Ascending aorta (tissue), 2 donors: ENCODE measurements at regions not wholly inside any gene's neighbourhood (a gene's known extent, or its start where the extent isn't known, plus 50 kb on each side); places are given as distances from the start of the nearest gene placed in this dataset.

Source experiments
- DNase-seq, 2 donors: peaks; one replicate each; pipeline ENCODE4 v3.0.0-alpha.2; 2019; ENCODE audit warnings: low spot score in 2 of 2
- H3K27ac ChIP-seq, 2 donors: fragments of 200-600 bp; sonication (generic); one replicate each; pipeline ENCODE4 v1.5.1; 2016 to 2017; ENCODE audit warnings: mild to moderate bottlenecking in 1 of 2
- H3K27me3 ChIP-seq: fragments of 200-600 bp; sonication (generic); one replicate; pipeline ENCODE4 v1.5.1; 2017
- H3K36me3 ChIP-seq, 2 donors: fragments of 200-600 bp; sonication (generic); one replicate each; pipeline ENCODE4 v1.5.1; 2016
- H3K4me1 ChIP-seq, 2 donors: fragments of 200-600 bp; sonication (generic); one replicate each; pipeline ENCODE4 v1.5.1; 2016 to 2017; ENCODE audit warnings: mild to moderate bottlenecking in 1 of 2
- H3K4me3 ChIP-seq, 2 donors: fragments of 200-600 bp; sonication (generic); one replicate each; pipeline ENCODE4 v1.5.1; 2016 to 2017; ENCODE audit warnings: mild to moderate bottlenecking in 1 of 2
- H3K9me3 ChIP-seq, 2 donors: fragments of 200-600 bp; sonication (generic); one replicate each; pipeline ENCODE4 v1.5.1; 2016
- CTCF ChIP-seq, 3 experiments: fragments of 200-600 bp in 2 of 3; fragments of 450-650 bp in 1 of 3; sonication (generic) in 2 of 3; IDR thresholded peaks; one replicate each; pipeline ENCODE4 v1.5.1; 2016 to 2019; ENCODE audit warnings: antibody characterized with exemption in 3 of 3, mild to moderate bottlenecking in 1 of 3, moderate library complexity in 1 of 3
- intact Hi-C: fragments of 100-400 bp; cut with DNase I; formaldehyde crosslinking; loops from one replicate; pipeline ENCODE4 v1.15.1; 2023

- Histone ChIP-seq H3K9me3 (no peaks in the 10 kb centered on the region), H3K27me3 (no peaks in the 10 kb centered on the region), H3K4me3 (no peak overlapping the region), H3K36me3 (no peaks in the 10 kb centered on the region), H3K4me1 (peaks cover 0 to 4% of the 10 kb centered on the region in 2 donors), H3K27ac (no peak overlapping the region)
- no peak for DNase-seq
- TF ChIP-seq CTCF (IDR thresholded peaks at IDR 0.05), result no peak
- intact Hi-C loops, result no loop called here
Observed at GRCh38 chr1:185368913-185369491, 52.0 kb upstream of the IVNS1ABP start.

GRCh38 chr1:185368313-185368855 lies 51.3 kb upstream of the IVNS1ABP start:
- Histone ChIP-seq H3K27me3 (no peaks in the 10 kb centered on the region), H3K4me1 (peaks cover 0 to 4% of the 10 kb centered on the region in 2 donors), H3K27ac (no peak overlapping the region), H3K36me3 (no peaks in the 10 kb centered on the region), H3K4me3 (no peak overlapping the region), H3K9me3 (no peaks in the 10 kb centered on the region)
- TF ChIP-seq CTCF (IDR thresholded peaks at IDR 0.05), result no peak
- intact Hi-C loops, result no loop called here
- no peak for DNase-seq

- H3K36me3 ChIP-seq, result no peaks in the 10 kb centered on the region
Observed at GRCh38 chr1:185367218-185367617, 50.2 kb upstream of the IVNS1ABP start.

More at GRCh38 chr1:185367218-185367617, 50.2 kb upstream of the IVNS1ABP start:
- Histone ChIP-seq H3K27ac (no peak overlapping the region), H3K9me3 (no peaks in the 10 kb centered on the region), H3K27me3 (no peaks in the 10 kb centered on the region), H3K4me3 (no peak overlapping the region), H3K4me1 (peaks cover 0 to 4% of the 10 kb centered on the region in 2 donors)
- intact Hi-C loops, result no loop called here
- no peak for DNase-seq
- TF ChIP-seq CTCF (IDR thresholded peaks at IDR 0.05), result no peak
